ENCODE measurements at regions not wholly inside any gene's neighbourhood (a gene's known extent, or its start where the extent isn't known, plus 50 kb on each side); places are given as distances from the start of the nearest gene placed in this dataset.

- TF ChIP-seq ARID3A (IDR thresholded peaks at IDR 0.05; ENCODE audit: low read depth, low read length) = no peak
- TF ChIP-seq SMARCE1 (IDR thresholded peaks at IDR 0.05; ENCODE audit: borderline replicate concordance) = no peak
- no peak for TF ChIP-seq HMGA1 (CRISPR knock-in tag; conservative IDR thresholded peaks at IDR 0.05)
Observed at GRCh38 chr18:72409903-72410302, 134.2 kb downstream of the CBLN2 start (continued).

- POLR2A ChIA-PET = no interaction called here
- intact Hi-C loops (cut with micrococcal nuclease; ENCODE audit: unreplicated experiment) (no loop called here), in situ Hi-C loops (cut with HindIII; ENCODE audit: extremely low pct_ligation_motif_present, low pct_unique_long_range_greater_than_20kb) (no loop called here)
- 3% methylated on average over 2 of the region's 2 CpGs for WGBS (ENCODE audit: low lambda C conversion rate)
- Histone ChIP-seq H2AFZ (ENCODE audit: low read length) (no peak overlapping the region), H3K27me3 (ENCODE audit: control insufficient read depth in 1 of 2, insufficient read depth in 2 of 2, low read length in 2 of 2) (no peaks in the 10 kb centered on the region), H3K4me1 (ENCODE audit: insufficient read depth, low read length) (no peaks in the 10 kb centered on the region), H3K4me2 (ENCODE audit: low read depth, low read length) (no peak overlapping the region), H3K36me3 (replicated peaks in 1 of 2; ENCODE audit: control insufficient read depth in 1 of 2, insufficient read depth in 2 of 2, low read length in 2 of 2) (no peaks in the 10 kb centered on the region), H3K9me3 (ENCODE audit: low read length) (peaks cover 29% of the 10 kb centered on the region), H3K27ac (ENCODE audit: extremely low read length, insufficient read depth, low read length) (no peak overlapping the region), H3K4me3 (replicated peaks in 1 of 3; ENCODE audit: insufficient read depth in 1 of 3, low read depth in 2 of 3, low read length in 3 of 3) (no peak overlapping the region), H3K79me2 (ENCODE audit: insufficient read depth, low read length) (no peaks in the 10 kb centered on the region), H4K20me1 (ENCODE audit: insufficient read depth, low read length) (no peaks in the 10 kb centered on the region), H3K9ac (ENCODE audit: insufficient read depth, low read depth, low read length) (no peak overlapping the region)
- DNase-seq (ENCODE audit: low spot score) = no peak
- TF ChIP-seq JUNB (CRISPR knock-in tag; IDR thresholded peaks at IDR 0.05; ENCODE audit: borderline replicate concordance) (no peak), CHCHD3 (CRISPR knock-in tag; IDR thresholded peaks at IDR 0.05) (no peak), KAT2B (IDR thresholded peaks at IDR 0.05; ENCODE audit: borderline replicate concordance, low read depth, low read length) (no peak), ZNF24 (IDR thresholded peaks at IDR 0.05) (no peak), NFIC (IDR thresholded peaks at IDR 0.05; ENCODE audit: low read length) (no peak), HNF4A (CRISPR knock-in tag; IDR thresholded peaks at IDR 0.05) (no peak), GMEB1 (CRISPR knock-in tag; IDR thresholded peaks at IDR 0.05; ENCODE audit: borderline replicate concordance) (no peak), ZNF749 (CRISPR knock-in tag; IDR thresholded peaks at IDR 0.05; ENCODE audit: borderline replicate concordance) (no peak), GABPB1 (CRISPR knock-in tag; IDR thresholded peaks at IDR 0.05) (no peak), TMF1 (CRISPR knock-in tag; IDR thresholded peaks at IDR 0.05; ENCODE audit: low read depth) (no peak), ZNF530 (CRISPR knock-in tag; IDR thresholded peaks at IDR 0.05; ENCODE audit: low read depth) (no peak), ZNF704 (CRISPR knock-in tag; IDR thresholded peaks at IDR 0.05; ENCODE audit: borderline replicate concordance) (no peak), ZNF776 (CRISPR knock-in tag; IDR thresholded peaks at IDR 0.05) (no peak), DMTF1 (CRISPR knock-in tag; IDR thresholded peaks at IDR 0.05) (no peak)
- no TSS peak for BruUV-seq (replicated peaks)
- no peak for ATAC-seq
- CTCF ChIA-PET (ENCODE audit: low intra/inter-chr PET ratio, low total read pairs) = no interaction called here
- no peak for FAIRE-seq
Observed at GRCh38 chr18:72407048-72407447, 137.1 kb downstream of the CBLN2 start.

All from HepG2 (cell line).